ACC112 (cell line): ENCODE measurements at regions not wholly inside any gene's neighbourhood (a gene's known extent, or its start where the extent isn't known, plus 50 kb on each side); places are given as distances from the start of the nearest gene placed in this dataset.

Source experiments
- H2AFZ ChIP-seq: fragments of 200-600 bp; sonication (generic); one replicate; pipeline ENCODE4 v1.6.0; 2017; ENCODE audit warnings: antibody characterized with exemption, low read length; ENCODE audit not compliant: unreplicated experiment
- H3K27ac ChIP-seq: fragments of 200-600 bp; sonication (generic); 2 replicates; pipeline ENCODE4 v1.5.1; 2014; ENCODE audit warnings: low read depth, mild to moderate bottlenecking, antibody characterized with exemption, low read length, moderate library complexity
- H3K27me3 ChIP-seq: fragments of 200-600 bp; sonication (generic); 2 replicates; pipeline ENCODE4 v1.6.1; 2014; ENCODE audit warnings: mild to moderate bottlenecking, antibody characterized with exemption, low read length, moderate library complexity, mixed read lengths; ENCODE audit not compliant: insufficient read depth
- H3K36me3 ChIP-seq: fragments of 200-600 bp; sonication (generic); 2 replicates; pipeline ENCODE4 v1.6.1; 2016; ENCODE audit warnings: mild to moderate bottlenecking, antibody characterized with exemption, low read length, moderate library complexity, mixed read lengths; ENCODE audit not compliant: insufficient read depth
- H3K4me1 ChIP-seq: fragments of 200-600 bp; sonication (generic); one replicate; pipeline ENCODE4 v1.6.1; 2016; ENCODE audit warnings: low read length, mixed read lengths; ENCODE audit not compliant: insufficient read depth, unreplicated experiment, control insufficient read depth
- H3K4me3 ChIP-seq: fragments of 200-600 bp; sonication (generic); 2 replicates; pipeline ENCODE4 v1.5.1; 2014; ENCODE audit warnings: mild to moderate bottlenecking, low read depth, low read length
- H3K79me2 ChIP-seq: fragments of 200-600 bp; sonication (generic); one replicate; pipeline ENCODE4 v1.6.0; 2016; ENCODE audit warnings: low read length; ENCODE audit not compliant: control insufficient read depth, unreplicated experiment, insufficient read depth

- no peaks in the 10 kb centered on the region for H3K36me3 ChIP-seq
- no peaks in the 10 kb centered on the region for H3K79me2 ChIP-seq
- H2AFZ ChIP-seq, result no peak overlapping the region
Observed at GRCh38 chr13:84279166-84279565, 396.9 kb upstream of the SLITRK1 start.

GRCh38 chr13:84272877-84273562 lies 390.7 kb upstream of the SLITRK1 start:
- no peaks in the 10 kb centered on the region for H3K36me3 ChIP-seq
- no peak overlapping the region for H3K4me3 ChIP-seq
- H3K79me2 ChIP-seq, result no peaks in the 10 kb centered on the region
- H3K4me1 ChIP-seq, result no peaks in the 10 kb centered on the region
- no peaks in the 10 kb centered on the region for H3K27me3 ChIP-seq
- no peak overlapping the region for H3K27ac ChIP-seq
- H2AFZ ChIP-seq, result no peak overlapping the region

More at GRCh38 chr13:84279166-84279565, 396.9 kb upstream of the SLITRK1 start:
- Histone ChIP-seq H3K27me3 (no peaks in the 10 kb centered on the region), H3K4me3 (no peak overlapping the region), H3K4me1 (no peaks in the 10 kb centered on the region), H3K27ac (no peak overlapping the region)

GRCh38 chr13:84265257-84265764 lies 383.0 kb upstream of the SLITRK1 start:
- Histone ChIP-seq H3K27ac (no peak overlapping the region), H3K4me1 (no peaks in the 10 kb centered on the region), H3K36me3 (no peaks in the 10 kb centered on the region), H3K27me3 (no peaks in the 10 kb centered on the region), H2AFZ (no peak overlapping the region), H3K4me3 (no peak overlapping the region), H3K79me2 (no peaks in the 10 kb centered on the region)

DNA sequence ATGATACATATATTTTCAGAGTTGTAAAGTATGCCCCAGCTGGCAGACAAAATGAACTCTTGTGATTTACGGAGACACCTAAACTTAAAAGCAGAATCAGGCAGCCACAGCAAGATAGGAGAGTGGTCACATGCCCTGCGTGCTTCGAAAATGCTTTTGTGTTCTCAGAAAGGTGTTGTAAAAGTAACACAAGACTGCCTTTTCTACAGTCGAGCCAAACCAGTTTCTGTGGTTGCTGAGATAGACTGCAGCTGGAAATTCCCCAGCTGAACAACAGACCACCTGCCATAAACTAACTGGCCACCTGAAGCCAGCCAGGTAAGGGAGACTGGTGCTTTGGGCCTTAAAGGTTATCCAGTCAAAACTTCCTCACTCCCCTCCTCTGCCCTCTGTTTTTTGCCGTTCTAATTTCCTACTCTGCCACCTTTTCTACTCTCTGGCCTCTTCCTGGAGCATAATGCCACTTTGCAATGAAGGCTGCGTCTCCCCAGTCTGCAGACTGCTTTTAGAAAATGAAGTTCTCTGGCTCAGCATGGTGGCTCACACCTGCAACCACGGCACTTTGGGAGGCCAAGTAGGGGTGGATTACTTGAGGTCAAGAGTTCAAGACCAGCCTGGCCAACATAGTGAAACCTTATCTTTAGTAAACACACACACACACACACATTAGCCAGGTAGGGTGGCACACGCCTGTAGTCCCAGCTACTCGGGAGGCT lies 381.2 kb upstream of the SLITRK1 start:
- H3K36me3 ChIP-seq, result no peaks in the 10 kb centered on the region
- H3K79me2 ChIP-seq, result no peaks in the 10 kb centered on the region
- no peak overlapping the region for H3K27ac ChIP-seq
- H2AFZ ChIP-seq, result peak overlapping the region; percentile 22
- no peaks in the 10 kb centered on the region for H3K4me1 ChIP-seq
- no peak overlapping the region for H3K4me3 ChIP-seq
- H3K27me3 ChIP-seq, result no peaks in the 10 kb centered on the region

GRCh38 chr13:84255226-84255797 lies 373.0 kb upstream of the SLITRK1 start:
- Histone ChIP-seq H3K4me3 (no peak overlapping the region), H3K36me3 (no peaks in the 10 kb centered on the region), H2AFZ (no peak overlapping the region), H3K27ac (no peak overlapping the region), H3K27me3 (no peaks in the 10 kb centered on the region), H3K79me2 (no peaks in the 10 kb centered on the region), H3K4me1 (no peaks in the 10 kb centered on the region)

GRCh38 chr13:84249463-84249862 lies 367.2 kb upstream of the SLITRK1 start:
- Histone ChIP-seq H2AFZ (no peak overlapping the region), H3K4me3 (no peak overlapping the region), H3K4me1 (no peaks in the 10 kb centered on the region), H3K27ac (no peak overlapping the region), H3K36me3 (no peaks in the 10 kb centered on the region), H3K79me2 (no peaks in the 10 kb centered on the region), H3K27me3 (no peaks in the 10 kb centered on the region)

DNA sequence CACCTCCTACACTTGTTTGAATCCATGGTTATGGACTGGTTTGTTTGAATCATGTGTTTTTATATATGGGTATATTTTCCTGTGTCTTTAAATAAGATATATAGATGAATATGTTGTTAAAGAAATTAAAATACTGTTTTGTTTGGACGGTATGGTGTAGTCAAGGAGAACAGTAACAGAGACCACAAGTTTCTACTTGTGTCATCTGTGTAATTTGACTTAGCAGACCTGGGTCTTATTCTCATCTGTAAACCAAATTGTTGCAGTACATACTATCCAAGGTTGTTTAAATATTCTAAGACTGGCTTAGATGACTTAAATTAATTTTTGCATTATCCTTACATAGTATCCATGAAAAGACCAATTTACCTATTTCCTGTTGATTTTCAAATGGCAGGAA lies 361.1 kb upstream of the SLITRK1 start:
- Histone ChIP-seq H3K4me1 (no peaks in the 10 kb centered on the region), H3K27ac (no peak overlapping the region), H3K79me2 (no peaks in the 10 kb centered on the region), H3K27me3 (no peaks in the 10 kb centered on the region), H3K36me3 (no peaks in the 10 kb centered on the region), H3K4me3 (no peak overlapping the region), H2AFZ (no peak overlapping the region)

GRCh38 chr13:84239032-84239431 lies 356.8 kb upstream of the SLITRK1 start:
- no peaks in the 10 kb centered on the region for H3K79me2 ChIP-seq
- no peaks in the 10 kb centered on the region for H3K36me3 ChIP-seq
- no peaks in the 10 kb centered on the region for H3K4me1 ChIP-seq

DNA sequence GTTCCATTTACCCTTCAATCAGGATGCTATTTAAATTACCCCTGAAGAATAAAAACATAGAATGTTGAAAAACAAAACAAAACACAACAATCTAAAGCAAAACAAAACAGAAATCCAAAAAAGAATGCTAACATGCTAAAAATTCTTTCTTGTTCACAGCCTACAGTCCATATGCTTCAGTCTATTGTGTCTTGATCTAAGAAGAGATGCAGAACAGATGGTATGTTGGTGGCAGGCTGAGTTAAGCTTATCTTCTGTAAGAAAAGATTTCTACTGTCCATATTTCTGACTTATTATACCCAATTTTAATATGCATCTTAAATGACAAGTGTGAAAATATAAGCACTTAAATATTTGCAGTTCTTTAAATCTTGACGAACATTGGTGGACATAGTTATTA lies 356.1 kb upstream of the SLITRK1 start:
- no peak overlapping the region for H3K4me3 ChIP-seq
- H3K4me1 ChIP-seq, result no peaks in the 10 kb centered on the region
- H3K79me2 ChIP-seq, result no peaks in the 10 kb centered on the region
- no peaks in the 10 kb centered on the region for H3K36me3 ChIP-seq
- H3K27ac ChIP-seq, result no peak overlapping the region
- no peak overlapping the region for H2AFZ ChIP-seq
- H3K27me3 ChIP-seq, result no peaks in the 10 kb centered on the region

More at GRCh38 chr13:84239032-84239431, 356.8 kb upstream of the SLITRK1 start:
- H3K4me3 ChIP-seq, result no peak overlapping the region
- no peak overlapping the region for H3K27ac ChIP-seq
- no peaks in the 10 kb centered on the region for H3K27me3 ChIP-seq
- no peak overlapping the region for H2AFZ ChIP-seq

GRCh38 chr13:84237143-84237542 lies 354.9 kb upstream of the SLITRK1 start:
- no peaks in the 10 kb centered on the region for H3K79me2 ChIP-seq
- peak overlapping the region; percentile 75 for H2AFZ ChIP-seq
- H3K4me1 ChIP-seq, result no peaks in the 10 kb centered on the region
- H3K27ac ChIP-seq, result no peak overlapping the region
- no peaks in the 10 kb centered on the region for H3K36me3 ChIP-seq
- no peaks in the 10 kb centered on the region for H3K27me3 ChIP-seq
- no peak overlapping the region for H3K4me3 ChIP-seq
